ENCODE measurements at regions not wholly inside any gene's neighbourhood (a gene's known extent, or its start where the extent isn't known, plus 50 kb on each side); places are given as distances from the start of the nearest gene placed in this dataset.

GRCh38 chr4:138078751-138079520 is 163.2 kb downstream of the SLC7A11 start:
- intact Hi-C loops (cut with micrococcal nuclease; ENCODE audit: unreplicated experiment) = no loop called here
- H3K9me3 ChIP-seq (ENCODE audit: low read length) = no peaks in the 10 kb centered on the region
- H3K4me2 ChIP-seq (ENCODE audit: low read length) = no peak overlapping the region
- no peaks in the 10 kb centered on the region for H3K9me2 ChIP-seq (ENCODE audit: insufficient read depth, low read length)
- no peak overlapping the region for H3K27ac ChIP-seq (ENCODE audit: low read depth, low read length, poor library complexity, severe bottlenecking)
- H3K4me3 ChIP-seq (ENCODE audit: low read depth, low read length, poor library complexity, severe bottlenecking) = no peak overlapping the region
- POLR2A ChIA-PET = interaction anchor here (1.5 to 1.8 kb wide), 2 partner anchors 8 to 17 kb away, joined by 3 to 4 read pairs; no protein-coding TSS in a partner anchor
- H3K4me1 ChIP-seq (ENCODE audit: insufficient read depth, low read length, poor library complexity, severe bottlenecking) = no peaks in the 10 kb centered on the region
- TF ChIP-seq EZH2phosphoT487 (IDR thresholded peaks at IDR 0.05; ENCODE audit: borderline replicate concordance, low read depth, low read length) (no peak), CTCF (conservative IDR thresholded peaks at IDR 0.05; ENCODE audit: low read length) (no peak)
- no peaks in the 10 kb centered on the region for H3K36me3 ChIP-seq (ENCODE audit: insufficient read depth, low read length)
- H3K79me2 ChIP-seq (ENCODE audit: insufficient read depth, low read depth, low read length) = no peaks in the 10 kb centered on the region
- no peaks in the 10 kb centered on the region for H4K20me1 ChIP-seq (ENCODE audit: insufficient read depth, low read length)
- no peak overlapping the region for H2AFZ ChIP-seq (ENCODE audit: low read length)
- BruUV-seq (replicated peaks) = no TSS peak
- no peak for DNase-seq (ENCODE audit: low spot score)
- CTCF ChIA-PET (ENCODE audit: unreplicated experiment) = no interaction called here

DNA sequence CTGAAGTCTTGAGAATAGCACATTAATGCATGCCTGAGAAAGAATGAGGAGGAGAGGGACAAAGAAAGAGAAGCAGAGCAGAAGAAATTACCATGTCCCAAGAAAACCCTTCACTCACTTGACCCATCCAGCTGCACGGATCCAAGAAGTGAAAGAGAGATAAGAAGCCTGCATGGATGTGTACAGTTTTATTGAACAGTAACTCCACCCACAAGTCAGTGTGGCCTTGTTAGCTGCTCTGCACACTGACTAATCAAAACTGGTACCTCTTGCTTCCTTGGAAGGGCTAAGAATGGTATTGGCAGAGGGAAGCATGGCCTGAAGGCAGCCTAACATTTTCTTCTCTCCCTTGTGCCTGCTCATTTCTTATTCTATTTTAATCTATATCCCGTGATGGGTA is 163.9 kb downstream of the SLC7A11 start:
- Histone ChIP-seq H3K27ac (ENCODE audit: low read depth, low read length, poor library complexity, severe bottlenecking) (no peak overlapping the region), H3K36me3 (ENCODE audit: insufficient read depth, low read length) (no peaks in the 10 kb centered on the region), H3K4me1 (ENCODE audit: insufficient read depth, low read length, poor library complexity, severe bottlenecking) (no peaks in the 10 kb centered on the region), H3K4me3 (ENCODE audit: low read depth, low read length, poor library complexity, severe bottlenecking) (no peak overlapping the region), H3K4me2 (ENCODE audit: low read length) (no peak overlapping the region), H3K9me3 (ENCODE audit: low read length) (no peaks in the 10 kb centered on the region), H3K79me2 (ENCODE audit: insufficient read depth, low read depth, low read length) (no peaks in the 10 kb centered on the region), H3K9me2 (ENCODE audit: insufficient read depth, low read length) (no peaks in the 10 kb centered on the region), H2AFZ (ENCODE audit: low read length) (no peak overlapping the region), H4K20me1 (ENCODE audit: insufficient read depth, low read length) (no peaks in the 10 kb centered on the region)
- CTCF ChIA-PET (ENCODE audit: unreplicated experiment) = no interaction called here
- TF ChIP-seq EZH2phosphoT487 (IDR thresholded peaks at IDR 0.05; ENCODE audit: borderline replicate concordance, low read depth, low read length) (no peak), CTCF (conservative IDR thresholded peaks at IDR 0.05; ENCODE audit: low read length) (no peak)
- POLR2A ChIA-PET = interaction anchor here (1.0 to 1.8 kb wide), 3 partner anchors 9 to 74 kb away, joined by 3 to 4 read pairs (median 3); no protein-coding TSS in a partner anchor
- no peak for DNase-seq (ENCODE audit: low spot score)
- no TSS peak for BruUV-seq (replicated peaks)
- intact Hi-C loops (cut with micrococcal nuclease; ENCODE audit: unreplicated experiment) = no loop called here

- Histone ChIP-seq H3K9me3 (ENCODE audit: low read length) (no peaks in the 10 kb centered on the region), H3K27ac (ENCODE audit: low read depth, low read length, poor library complexity, severe bottlenecking) (no peak overlapping the region), H3K9me2 (ENCODE audit: insufficient read depth, low read length) (no peaks in the 10 kb centered on the region), H3K36me3 (ENCODE audit: insufficient read depth, low read length) (no peaks in the 10 kb centered on the region), H3K4me2 (ENCODE audit: low read length) (no peak overlapping the region), H3K4me1 (ENCODE audit: insufficient read depth, low read length, poor library complexity, severe bottlenecking) (no peaks in the 10 kb centered on the region), H2AFZ (ENCODE audit: low read length) (no peak overlapping the region), H3K79me2 (ENCODE audit: insufficient read depth, low read depth, low read length) (no peaks in the 10 kb centered on the region), H4K20me1 (ENCODE audit: insufficient read depth, low read length) (no peaks in the 10 kb centered on the region), H3K4me3 (ENCODE audit: low read depth, low read length, poor library complexity, severe bottlenecking) (no peak overlapping the region)
- no TSS peak for BruUV-seq (replicated peaks)
- no peak for DNase-seq (ENCODE audit: low spot score)
- TF ChIP-seq EZH2phosphoT487 (IDR thresholded peaks at IDR 0.05; ENCODE audit: borderline replicate concordance, low read depth, low read length) (no peak), CTCF (conservative IDR thresholded peaks at IDR 0.05; ENCODE audit: low read length) (no peak)
- intact Hi-C loops (cut with micrococcal nuclease; ENCODE audit: unreplicated experiment) = no loop called here
- ChIA-PET POLR2A (no interaction called here), CTCF (ENCODE audit: unreplicated experiment) (no interaction called here)
These were observed 165.6 kb downstream of the SLC7A11 start for GRCh38 chr4:138076561-138076960.
